ENCODE measurements at regions not wholly inside any gene's neighbourhood (a gene's known extent, or its start where the extent isn't known, plus 50 kb on each side); places are given as distances from the start of the nearest gene placed in this dataset.
"Not testable (repeated sequence)": the region's sequence is repeated elsewhere in the genome, so short reads cannot be mapped to it uniquely, and the experiment has no call there.

DNA sequence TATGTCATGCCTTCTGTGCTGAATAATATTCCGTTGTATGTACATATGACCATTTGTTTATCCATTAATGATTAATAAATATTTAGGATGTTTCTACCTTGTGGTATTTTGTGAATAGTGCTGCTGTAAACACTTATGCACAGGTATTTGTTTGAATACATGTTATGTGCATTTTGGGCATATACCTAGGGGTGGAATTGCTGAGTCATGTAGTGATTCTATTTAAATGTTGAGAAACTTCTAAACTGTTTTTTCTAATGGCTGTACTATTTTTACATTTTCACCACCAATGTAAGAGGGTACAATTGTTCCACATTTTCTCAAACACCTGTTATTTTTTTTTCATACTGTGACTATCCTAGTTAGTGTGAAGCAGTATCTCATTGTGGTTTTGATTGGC, 1318.6 kb downstream of the TECRL start:
- Histone ChIP-seq H3K36me3 (no peaks in the 10 kb centered on the region), H3K27me3 (no peaks in the 10 kb centered on the region), H3K4me1 (no peaks in the 10 kb centered on the region), H3K27ac (no peak overlapping the region), H3K9me3 (no peaks in the 10 kb centered on the region), H3K4me3 (no peak overlapping the region)
- WGBS, 2 donors = 92 to 95% methylated on average over 1 of the region's 1 CpG
- TF ChIP-seq EP300 (IDR thresholded peaks at IDR 0.05) (no peak), POLR2A (IDR thresholded peaks at IDR 0.05) (no peak), CTCF (IDR thresholded peaks at IDR 0.05) (no peak)
- no peak for DNase-seq (ENCODE audit: low spot score in 2 of 2)

GRCh38 chr4:63085091-63085490, 1324.2 kb downstream of the TECRL start:
- TF ChIP-seq CTCF (IDR thresholded peaks at IDR 0.05) (no peak), POLR2A (IDR thresholded peaks at IDR 0.05) (no peak), EP300 (IDR thresholded peaks at IDR 0.05) (no peak)
- WGBS, 2 donors = 75 to 86% methylated on average over 1 of the region's 1 CpG
- DNase-seq (ENCODE audit: low spot score in 2 of 2) = no peak
- H3K27ac ChIP-seq = no peak overlapping the region
- no peaks in the 10 kb centered on the region for H3K9me3 ChIP-seq
- no peak overlapping the region for H3K4me3 ChIP-seq
- H3K36me3 ChIP-seq = no peaks in the 10 kb centered on the region
- no peaks in the 10 kb centered on the region for H3K4me1 ChIP-seq
- no peaks in the 10 kb centered on the region for H3K27me3 ChIP-seq

DNA sequence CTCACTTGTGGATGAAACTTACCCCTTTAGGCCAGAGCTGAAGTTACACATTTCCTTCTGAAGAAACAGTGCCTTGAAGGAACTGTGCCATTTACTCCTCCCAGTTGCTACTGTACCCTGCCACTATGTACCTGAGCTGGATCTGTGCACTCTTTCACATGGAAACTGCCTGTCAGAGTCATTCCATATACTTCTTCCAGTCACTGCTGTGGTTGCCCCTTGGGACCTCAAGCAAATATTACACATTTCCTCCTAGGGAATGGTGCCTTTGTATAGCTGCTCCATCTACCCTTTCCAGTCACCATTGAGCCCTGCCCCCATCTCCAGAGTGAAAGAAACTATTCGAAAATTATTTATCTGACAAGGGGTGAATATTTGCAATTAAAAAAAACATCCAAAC, 1328.3 kb downstream of the TECRL start:
- Histone ChIP-seq H3K27me3 (no peaks in the 10 kb centered on the region), H3K4me3 (no peak overlapping the region), H3K27ac (no peak overlapping the region), H3K4me1 (no peaks in the 10 kb centered on the region), H3K9me3 (peaks cover 0 to 11% (median 0%) of the 10 kb centered on the region in 4 donors), H3K36me3 (no peaks in the 10 kb centered on the region)
- TF ChIP-seq EP300 (IDR thresholded peaks at IDR 0.05) (no peak), CTCF (IDR thresholded peaks at IDR 0.05) (no peak), POLR2A (IDR thresholded peaks at IDR 0.05) (no peak)
- 56 to 68% methylated on average over 1 of the region's 1 CpG for WGBS, 2 donors
- DNase-seq (ENCODE audit: low spot score in 2 of 2) = no peak

- Histone ChIP-seq H3K27ac (no peak overlapping the region), H3K36me3 (no peaks in the 10 kb centered on the region), H3K4me1 (no peaks in the 10 kb centered on the region), H3K4me3 (no peak overlapping the region), H3K9me3 (peaks cover 0 to 4% (median 0%) of the 10 kb centered on the region in 4 donors), H3K27me3 (no peaks in the 10 kb centered on the region)
- TF ChIP-seq POLR2A (IDR thresholded peaks at IDR 0.05) = no peak
- no peak for TF ChIP-seq EP300 (IDR thresholded peaks at IDR 0.05)
- no peak for TF ChIP-seq CTCF (IDR thresholded peaks at IDR 0.05)
- 27 to 29% methylated on average over 4 of the region's 4 CpGs for WGBS, 2 donors
- no peak for DNase-seq (ENCODE audit: low spot score in 2 of 2)
These were observed 1345.5 kb downstream of the TECRL start for GRCh38 chr4:63063760-63064159.

DNA sequence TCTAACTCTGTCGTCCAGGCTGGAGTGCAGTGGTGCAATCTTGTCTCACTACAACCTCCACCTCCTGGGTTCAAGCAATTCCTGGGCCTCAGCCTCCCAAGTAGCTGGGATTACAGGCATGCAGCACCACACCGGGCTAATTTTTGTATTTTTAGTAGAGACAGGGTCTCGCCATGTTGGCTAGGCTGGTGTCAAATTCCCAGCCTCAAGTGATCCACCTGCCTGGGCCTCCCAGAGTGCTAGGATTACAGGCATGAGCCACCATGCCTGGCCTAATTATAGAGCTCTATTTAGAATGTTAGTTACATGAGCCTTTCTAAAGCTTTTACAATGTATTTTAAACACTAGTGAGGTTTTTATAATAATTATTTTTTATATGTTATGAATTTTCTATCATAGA, 1346.4 kb downstream of the TECRL start:
- WGBS, 2 donors = 88 to 92% methylated on average over 3 of the region's 3 CpGs
- not testable (repeated sequence) for H3K4me1 ChIP-seq; DNase-seq (ENCODE audit: low spot score in 2 of 2); H3K27me3 ChIP-seq; H3K9me3 ChIP-seq; H3K36me3 ChIP-seq; H3K27ac ChIP-seq; H3K4me3 ChIP-seq

DNA sequence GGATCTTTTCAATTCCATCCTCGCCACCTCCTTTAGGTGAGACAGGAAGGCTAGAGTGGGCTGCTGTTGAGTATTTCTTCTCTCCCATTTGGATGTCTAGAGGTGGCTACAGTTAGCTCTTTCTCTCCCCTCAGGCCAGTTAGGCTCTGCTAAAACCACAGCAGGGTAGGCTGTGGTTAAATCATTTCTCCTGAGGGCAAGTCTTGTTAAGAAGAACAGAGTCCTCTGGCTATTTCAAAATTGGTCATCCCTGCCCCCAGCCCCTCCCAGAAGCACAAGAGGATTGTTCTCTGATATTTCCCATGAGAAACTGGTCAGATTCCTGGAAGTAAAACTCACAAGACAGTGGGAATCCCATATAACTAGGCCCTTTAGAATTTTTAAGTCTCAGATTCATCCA, 1359.5 kb downstream of the TECRL start:
- H3K4me3 ChIP-seq = no peak overlapping the region
- no peaks in the 10 kb centered on the region for H3K27me3 ChIP-seq
- H3K4me1 ChIP-seq = no peaks in the 10 kb centered on the region
- WGBS, 2 donors = 73 to 91% methylated on average over 1 of the region's 1 CpG
- no peak overlapping the region for H3K27ac ChIP-seq
- no peaks in the 10 kb centered on the region for H3K9me3 ChIP-seq
- DNase-seq (ENCODE audit: low spot score in 2 of 2) = no peak
- TF ChIP-seq POLR2A (IDR thresholded peaks at IDR 0.05) (no peak), CTCF (IDR thresholded peaks at IDR 0.05) (no peak), EP300 (IDR thresholded peaks at IDR 0.05) (no peak)
- H3K36me3 ChIP-seq = no peaks in the 10 kb centered on the region
